ENCODE measurements at regions not wholly inside any gene's neighbourhood (a gene's known extent, or its start where the extent isn't known, plus 50 kb on each side); places are given as distances from the start of the nearest gene placed in this dataset.
"Not testable (repeated sequence)": the region's sequence is repeated elsewhere in the genome, so short reads cannot be mapped to it uniquely, and the experiment has no call there.

- H3K9ac ChIP-seq, result no peak overlapping the region
- H3K4me2 ChIP-seq, result no peak overlapping the region
- no peaks in the 10 kb centered on the region for H3K36me3 ChIP-seq
- TF ChIP-seq Cebpa-rat (IDR thresholded peaks at IDR 0.05), result no peak
- H4K20me1 ChIP-seq, result no peaks in the 10 kb centered on the region
- H3K9me3 ChIP-seq (replicated peaks in 1 of 11), result no peaks in the 10 kb centered on the region
- no peaks in the 10 kb centered on the region for H3K4me1 ChIP-seq
- no peak overlapping the region for H3K4me3 ChIP-seq
- H3K27me3 ChIP-seq, result no peaks in the 10 kb centered on the region
- no peak overlapping the region for H3K27ac ChIP-seq
These were observed 476.5 kb downstream of the SLC6A15 start for GRCh38 chr12:84436134-84436533.

- H3K4me1 ChIP-seq, result no peaks in the 10 kb centered on the region
- no peak overlapping the region for H3K4me2 ChIP-seq
- H3K27ac ChIP-seq, result no peak overlapping the region
- TF ChIP-seq Cebpa-rat (IDR thresholded peaks at IDR 0.05), result no peak
- no peaks in the 10 kb centered on the region for H4K20me1 ChIP-seq
- no peaks in the 10 kb centered on the region for H3K27me3 ChIP-seq
- H3K9ac ChIP-seq, result no peak overlapping the region
- H3K4me3 ChIP-seq, result no peak overlapping the region
- H3K36me3 ChIP-seq, result no peaks in the 10 kb centered on the region
- no peaks in the 10 kb centered on the region for H3K9me3 ChIP-seq (replicated peaks in 1 of 11)
These were observed 476.9 kb downstream of the SLC6A15 start for GRCh38 chr12:84435682-84436081.

DNA sequence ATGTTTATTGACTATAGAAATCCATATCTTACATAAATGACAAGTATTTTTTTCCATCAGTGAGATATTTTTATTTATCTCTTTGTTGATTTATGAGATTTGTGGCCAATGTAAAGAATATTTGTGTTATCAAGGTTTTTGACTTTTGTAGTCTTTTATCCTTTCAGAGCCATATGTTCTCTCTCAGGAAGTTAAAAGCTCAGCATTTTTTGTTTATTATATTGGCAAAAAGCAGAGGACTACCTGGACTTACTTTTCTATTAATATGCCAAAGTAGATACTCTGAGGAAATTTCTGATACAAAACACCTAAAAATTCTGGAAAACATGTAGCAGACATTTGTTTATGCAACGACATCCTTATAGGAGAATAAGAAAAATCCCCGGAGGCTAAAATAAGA is 490.3 kb downstream of the SLC6A15 start:
- Histone ChIP-seq H3K4me2 (no peak overlapping the region), H3K27me3 (no peaks in the 10 kb centered on the region), H3K9ac (no peak overlapping the region), H3K27ac (no peak overlapping the region), H3K4me1 (no peaks in the 10 kb centered on the region), H3K9me3 (replicated peaks in 1 of 11) (no peaks in the 10 kb centered on the region), H3K36me3 (no peaks in the 10 kb centered on the region), H3K4me3 (no peak overlapping the region), H4K20me1 (no peaks in the 10 kb centered on the region)
- no peak for TF ChIP-seq Cebpa-rat (IDR thresholded peaks at IDR 0.05)

GRCh38 chr12:84421103-84421502 is 491.5 kb downstream of the SLC6A15 start:
- TF ChIP-seq Cebpa-rat (IDR thresholded peaks at IDR 0.05), result no peak
- Histone ChIP-seq H3K4me2 (no peak overlapping the region), H3K27ac (no peak overlapping the region), H3K4me3 (no peak overlapping the region), H4K20me1 (no peaks in the 10 kb centered on the region), H3K36me3 (no peaks in the 10 kb centered on the region), H3K9me3 (replicated peaks in 1 of 11) (no peaks in the 10 kb centered on the region), H3K4me1 (no peaks in the 10 kb centered on the region), H3K9ac (no peak overlapping the region), H3K27me3 (no peaks in the 10 kb centered on the region)

DNA sequence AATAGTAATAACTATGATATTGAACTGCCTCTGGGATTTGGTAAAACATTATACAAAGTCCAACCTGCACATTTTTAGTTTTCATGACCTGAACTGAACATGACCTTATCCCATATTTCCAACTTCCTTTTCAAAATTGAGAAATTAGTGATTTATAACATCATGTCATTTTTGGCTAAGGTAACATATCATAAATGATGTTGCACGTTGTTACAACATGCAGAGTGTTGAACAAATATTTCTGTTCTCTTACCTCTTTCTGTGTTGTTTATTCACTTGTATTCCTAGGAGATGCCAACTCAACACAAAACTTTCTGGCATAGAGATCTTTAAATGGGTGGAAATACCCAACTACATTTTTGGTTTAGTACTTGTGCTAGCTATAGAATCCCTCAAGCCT is 496.0 kb downstream of the SLC6A15 start:
- no peaks in the 10 kb centered on the region for H3K27me3 ChIP-seq
- no peak overlapping the region for H3K9ac ChIP-seq
- no peak overlapping the region for H3K4me2 ChIP-seq
- no peak overlapping the region for H3K27ac ChIP-seq
- H3K4me1 ChIP-seq, result no peaks in the 10 kb centered on the region
- peaks cover 0 to under 1% (median 0%) of the 10 kb centered on the region in 11 experiments; a peak in 1 of 22 replicates for H3K9me3 ChIP-seq (replicated peaks in 1 of 11)
- TF ChIP-seq Cebpa-rat (IDR thresholded peaks at IDR 0.05), result no peak
- H3K4me3 ChIP-seq, result no peak overlapping the region
- no peaks in the 10 kb centered on the region for H3K36me3 ChIP-seq
- H4K20me1 ChIP-seq, result no peaks in the 10 kb centered on the region

DNA sequence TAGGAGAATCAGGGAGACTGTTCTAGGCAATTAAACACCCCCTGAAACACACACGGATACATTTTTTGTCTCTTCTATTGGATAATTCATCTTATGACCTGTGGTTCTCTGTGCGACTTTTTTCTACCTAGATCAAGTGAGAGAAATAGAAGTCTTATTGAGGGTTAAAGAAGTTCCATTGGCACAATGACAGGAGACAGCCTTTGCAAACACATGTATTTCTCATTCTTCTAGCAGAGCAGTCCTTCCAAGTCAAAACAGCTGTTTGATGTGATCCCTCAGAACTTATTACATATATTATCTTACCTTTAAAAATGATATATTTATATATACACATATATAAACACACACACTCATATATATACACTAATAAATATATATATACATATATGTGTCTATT is 496.7 kb downstream of the SLC6A15 start:
- peaks cover 0 to 8% (median 0%) of the 10 kb centered on the region in 11 experiments; a peak in 1 of 22 replicates for H3K9me3 ChIP-seq (replicated peaks in 1 of 11)
- no peaks in the 10 kb centered on the region for H4K20me1 ChIP-seq
- no peak overlapping the region for H3K27ac ChIP-seq
- no peaks in the 10 kb centered on the region for H3K36me3 ChIP-seq
- no peak overlapping the region for H3K9ac ChIP-seq
- no peaks in the 10 kb centered on the region for H3K27me3 ChIP-seq
- H3K4me1 ChIP-seq, result no peaks in the 10 kb centered on the region
- no peak overlapping the region for H3K4me2 ChIP-seq
- TF ChIP-seq Cebpa-rat (IDR thresholded peaks at IDR 0.05), result no peak
- H3K4me3 ChIP-seq, result no peak overlapping the region

DNA sequence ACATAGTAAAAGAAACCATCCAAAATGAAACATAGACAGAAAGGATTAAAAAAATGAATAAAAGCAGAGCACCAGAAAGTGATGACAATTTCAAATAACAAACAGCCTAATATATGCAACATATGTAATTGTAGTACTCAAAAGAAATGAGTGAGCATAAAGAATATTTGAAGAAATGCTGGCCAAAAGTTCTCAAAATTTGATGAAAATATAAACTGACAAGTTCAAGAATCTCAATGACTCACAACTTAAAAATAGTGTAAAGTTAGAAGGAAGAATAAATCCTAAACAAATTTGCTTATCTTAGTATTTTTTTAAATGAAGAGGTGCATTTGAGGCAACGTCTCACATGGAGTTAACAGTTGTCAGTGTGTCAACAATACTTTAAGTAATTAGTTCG is 498.9 kb downstream of the SLC6A15 start:
- Histone ChIP-seq H3K4me1 (no peaks in the 10 kb centered on the region), H3K27me3 (no peaks in the 10 kb centered on the region), H3K36me3 (no peaks in the 10 kb centered on the region), H3K9me3 (replicated peaks in 1 of 11) (peaks cover 0 to 8% (median 0%) of the 10 kb centered on the region in 11 experiments; a peak in 1 of 22 replicates), H3K4me2 (no peak overlapping the region), H3K4me3 (no peak overlapping the region), H3K9ac (no peak overlapping the region), H4K20me1 (no peaks in the 10 kb centered on the region), H3K27ac (no peak overlapping the region)
- TF ChIP-seq Cebpa-rat (IDR thresholded peaks at IDR 0.05), result no peak

GRCh38 chr12:84412226-84412625 is 500.4 kb downstream of the SLC6A15 start:
- no peaks in the 10 kb centered on the region for H4K20me1 ChIP-seq
- H3K27ac ChIP-seq, result no peak overlapping the region
- H3K4me3 ChIP-seq, result no peak overlapping the region
- H3K4me1 ChIP-seq, result no peaks in the 10 kb centered on the region
- H3K36me3 ChIP-seq, result no peaks in the 10 kb centered on the region
- peaks cover 0 to 11% (median 0%) of the 10 kb centered on the region in 11 experiments; a peak in 5 of 22 replicates for H3K9me3 ChIP-seq (replicated peaks in 1 of 11)
- TF ChIP-seq Cebpa-rat (IDR thresholded peaks at IDR 0.05), result no peak
- no peaks in the 10 kb centered on the region for H3K27me3 ChIP-seq
- no peak overlapping the region for H3K9ac ChIP-seq
- no peak overlapping the region for H3K4me2 ChIP-seq

DNA sequence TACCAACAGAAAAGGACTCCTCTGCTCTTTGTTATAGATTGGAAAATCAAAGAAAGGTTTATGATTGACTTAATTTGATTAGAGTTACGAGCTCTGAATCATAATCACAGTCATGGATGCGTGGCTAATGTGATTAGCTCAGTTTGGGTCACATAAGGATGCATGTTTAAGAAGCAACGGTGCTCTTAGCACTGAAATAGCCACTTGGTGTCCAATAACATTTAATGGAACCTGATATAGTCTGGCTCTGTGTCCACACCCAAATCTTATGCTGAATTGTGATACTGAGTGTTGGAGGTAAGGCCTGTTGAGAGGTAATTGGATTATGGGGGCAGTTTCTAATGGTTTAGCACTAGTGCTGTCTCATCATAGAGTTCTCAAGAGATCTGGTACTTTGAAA is 501.6 kb downstream of the SLC6A15 start:
- Histone ChIP-seq H3K27me3 (no peaks in the 10 kb centered on the region), H3K4me3 (no peak overlapping the region), H3K36me3 (no peaks in the 10 kb centered on the region), H3K4me2 (no peak overlapping the region), H3K9me3 (replicated peaks in 1 of 11) (peaks cover 0 to 11% (median 0%) of the 10 kb centered on the region in 11 experiments; a peak in 6 of 22 replicates), H4K20me1 (no peaks in the 10 kb centered on the region), H3K9ac (no peak overlapping the region), H3K27ac (no peak overlapping the region), H3K4me1 (no peaks in the 10 kb centered on the region)
- TF ChIP-seq Cebpa-rat (IDR thresholded peaks at IDR 0.05), result no peak

- no peaks in the 10 kb centered on the region for H4K20me1 ChIP-seq
- H3K4me3 ChIP-seq, result no peak overlapping the region
- no peak for TF ChIP-seq Cebpa-rat (IDR thresholded peaks at IDR 0.05)
- H3K4me2 ChIP-seq, result no peak overlapping the region
- peaks cover 0 to 11% (median 0%) of the 10 kb centered on the region in 11 experiments; a peak in 6 of 22 replicates for H3K9me3 ChIP-seq (replicated peaks in 1 of 11)
- H3K27me3 ChIP-seq, result no peaks in the 10 kb centered on the region
- H3K27ac ChIP-seq, result no peak overlapping the region
- no peak overlapping the region for H3K9ac ChIP-seq
- no peaks in the 10 kb centered on the region for H3K4me1 ChIP-seq
- H3K36me3 ChIP-seq, result no peaks in the 10 kb centered on the region
These were observed 503.7 kb downstream of the SLC6A15 start for GRCh38 chr12:84408936-84409335.

DNA sequence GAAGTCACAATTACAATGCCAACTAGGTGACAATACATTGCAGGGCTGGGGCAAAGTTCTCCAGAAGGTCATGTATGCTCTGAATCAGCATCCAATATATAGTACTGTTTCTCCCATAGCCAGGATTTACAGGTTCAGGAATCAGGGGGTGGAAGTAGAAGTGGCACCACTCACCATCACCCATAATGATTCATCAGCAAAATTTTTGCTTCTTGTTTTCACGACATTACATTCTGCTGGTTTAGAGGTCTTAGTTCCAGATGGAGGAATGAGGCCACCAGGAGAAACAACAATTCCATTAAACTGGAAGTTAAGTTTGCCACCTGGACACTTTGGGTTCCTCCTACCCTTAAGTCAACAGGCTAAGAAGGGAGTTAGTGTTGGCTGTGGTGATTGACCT is 505.9 kb downstream of the SLC6A15 start:
- H3K9me3 ChIP-seq (replicated peaks in 1 of 11), result peaks cover 0 to 11% (median 0%) of the 10 kb centered on the region in 11 experiments; a peak in 6 of 22 replicates
- not testable (repeated sequence) for H3K9ac ChIP-seq, H3K4me1 ChIP-seq, H4K20me1 ChIP-seq, H3K27ac ChIP-seq, H3K4me3 ChIP-seq, H3K36me3 ChIP-seq, H3K27me3 ChIP-seq, H3K4me2 ChIP-seq
